Suprapubic skin (tissue), 3 donors: ENCODE measurements at regions not wholly inside any gene's neighbourhood (a gene's known extent, or its start where the extent isn't known, plus 50 kb on each side); places are given as distances from the start of the nearest gene placed in this dataset.

Source experiments
- CTCF ChIP-seq, 2 donors: fragments of 200-600 bp in 1 of 2; fragments of 450-650 bp in 1 of 2; sonication (generic) in 1 of 2; IDR thresholded peaks; one replicate each; pipeline ENCODE4 v1.5.1; 2016 to 2019; ENCODE audit warnings: antibody characterized with exemption in 2 of 2, mild to moderate bottlenecking in 1 of 2, moderate library complexity in 1 of 2
- POLR2A ChIP-seq, 2 donors: fragments of 450-650 bp; IDR thresholded peaks; one replicate each; pipeline ENCODE4 v1.6.1; 2017; ENCODE audit warnings: antibody characterized with exemption in 2 of 2, mild to moderate bottlenecking in 2 of 2, moderate library complexity in 2 of 2

GRCh38 chr3:162441716-162442115, 945.1 kb downstream of the OTOL1 start:
- no peak for TF ChIP-seq CTCF (IDR thresholded peaks at IDR 0.05)
- TF ChIP-seq POLR2A (IDR thresholded peaks at IDR 0.05), result no peak
